SH-SY5Y (cell line): ENCODE measurements at regions not wholly inside any gene's neighbourhood (a gene's known extent, or its start where the extent isn't known, plus 50 kb on each side); places are given as distances from the start of the nearest gene placed in this dataset.

Source experiments
- GATA2 ChIP-seq: IDR thresholded peaks from 2 replicates; pipeline ENCODE4 v1.6.1; 2011; ENCODE audit warnings: mild to moderate bottlenecking, low read depth, low read length
- GATA3 ChIP-seq: IDR thresholded peaks from 2 replicates; pipeline ENCODE4 v1.6.1; 2011; ENCODE audit warnings: low read depth, mild to moderate bottlenecking, low read length, moderate library complexity

GRCh38 chr12:84492351-84492883 lies 420.2 kb downstream of the SLC6A15 start:
- TF ChIP-seq GATA3 (no peak), GATA2 (no peak)
